ENCODE measurements at regions not wholly inside any gene's neighbourhood (a gene's known extent, or its start where the extent isn't known, plus 50 kb on each side); places are given as distances from the start of the nearest gene placed in this dataset.

- no peak for DNase-seq (ENCODE audit: low spot score)
Measured at GRCh38 chr20:20933142-20933958, 172.8 kb downstream of the LINC00237 start.

- DNase-seq (ENCODE audit: low spot score) = no peak
Measured at GRCh38 chr20:20932156-20932555, 174.0 kb downstream of the LINC00237 start.

- no peak for DNase-seq (ENCODE audit: low spot score)
Measured at GRCh38 chr20:20931632-20932031, 174.5 kb downstream of the LINC00237 start.

GRCh38 chr20:20931024-20931423, 175.1 kb downstream of the LINC00237 start:
- no peak for DNase-seq (ENCODE audit: low spot score)

GRCh38 chr20:20930500-20930899, 175.7 kb downstream of the LINC00237 start:
- no peak for DNase-seq (ENCODE audit: low spot score)

GRCh38 chr20:20929341-20929740, 176.8 kb downstream of the LINC00237 start:
- no peak for DNase-seq (ENCODE audit: low spot score)

GRCh38 chr20:20926222-20926905, 179.8 kb downstream of the LINC00237 start:
- DNase-seq (ENCODE audit: low spot score) = no peak

GRCh38 chr20:20920433-20920832, 185.7 kb downstream of the LINC00237 start:
- DNase-seq (ENCODE audit: low spot score) = no peak

GRCh38 chr20:20915844-20916243, 190.3 kb downstream of the LINC00237 start:
- no peak for DNase-seq (ENCODE audit: low spot score)

GRCh38 chr20:20904501-20904831, 192.0 kb upstream of the RALGAPA2 start:
- no peak for DNase-seq (ENCODE audit: low spot score)

- no peak for DNase-seq (ENCODE audit: low spot score)
Measured at GRCh38 chr20:20903773-20904500, 191.5 kb upstream of the RALGAPA2 start.

- no peak for DNase-seq (ENCODE audit: low spot score)
Measured at GRCh38 chr20:20897922-20898321, 185.5 kb upstream of the RALGAPA2 start.

GRCh38 chr20:20897145-20897544, 184.7 kb upstream of the RALGAPA2 start:
- no peak for DNase-seq (ENCODE audit: low spot score)

- no peak for DNase-seq (ENCODE audit: low spot score)
Measured at GRCh38 chr20:20896606-20897005, 184.2 kb upstream of the RALGAPA2 start.

- no peak for DNase-seq (ENCODE audit: low spot score)
Measured at GRCh38 chr20:20895537-20895936, 183.1 kb upstream of the RALGAPA2 start.

- DNase-seq (ENCODE audit: low spot score) = no peak
Measured at GRCh38 chr20:20894753-20895152, 182.3 kb upstream of the RALGAPA2 start.

- no peak for DNase-seq (ENCODE audit: low spot score)
Measured at GRCh38 chr20:20894280-20894679, 181.8 kb upstream of the RALGAPA2 start.

GRCh38 chr20:20892328-20892727, 179.9 kb upstream of the RALGAPA2 start:
- DNase-seq (ENCODE audit: low spot score) = no peak

GRCh38 chr20:20890751-20891150, 178.3 kb upstream of the RALGAPA2 start:
- DNase-seq (ENCODE audit: low spot score) = no peak

GRCh38 chr20:20888936-20889335, 176.5 kb upstream of the RALGAPA2 start:
- no peak for DNase-seq (ENCODE audit: low spot score)

- no peak for DNase-seq (ENCODE audit: low spot score)
Measured at GRCh38 chr20:20888266-20888656, 175.8 kb upstream of the RALGAPA2 start.

- no peak for DNase-seq (ENCODE audit: low spot score)
Measured at GRCh38 chr20:20887593-20888265, 175.3 kb upstream of the RALGAPA2 start.

All from CD4-positive, alpha-beta T cell treated with Interleukin-15 for 4 hours (primary cell).